GM12872 (cell line): ENCODE measurements at regions not wholly inside any gene's neighbourhood (a gene's known extent, or its start where the extent isn't known, plus 50 kb on each side); places are given as distances from the start of the nearest gene placed in this dataset.

ENCODE experiments used
- TF ChIP-seq, protein P1 (sequence below): IDR thresholded peaks from 3 replicates; pipeline ENCODE4 v1.5.1; 2011; ENCODE audit warnings: low read depth, mild to moderate bottlenecking, low read length, moderate library complexity; ENCODE audit not compliant: insufficient read depth

DNA sequence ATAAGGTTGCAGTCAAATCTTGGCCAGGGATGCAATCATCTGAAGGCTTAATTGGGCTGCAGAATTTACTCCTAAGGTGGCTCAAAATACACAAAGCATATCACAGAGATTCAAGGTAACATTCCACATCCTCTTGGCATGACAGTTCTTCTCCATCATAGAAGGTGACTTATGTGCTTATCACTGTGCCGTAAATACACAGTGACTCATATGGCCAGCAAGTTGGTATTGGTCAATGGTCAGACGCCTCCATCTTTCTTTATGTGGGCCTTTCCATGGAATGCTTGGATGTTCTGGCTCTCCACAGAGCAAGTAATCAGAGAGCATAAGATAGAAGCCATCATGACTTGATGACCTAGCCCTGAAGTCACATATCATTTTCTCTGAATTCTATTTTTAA is 168.8 kb upstream of the ST8SIA2 start:
- TF ChIP-seq, protein P1, sequence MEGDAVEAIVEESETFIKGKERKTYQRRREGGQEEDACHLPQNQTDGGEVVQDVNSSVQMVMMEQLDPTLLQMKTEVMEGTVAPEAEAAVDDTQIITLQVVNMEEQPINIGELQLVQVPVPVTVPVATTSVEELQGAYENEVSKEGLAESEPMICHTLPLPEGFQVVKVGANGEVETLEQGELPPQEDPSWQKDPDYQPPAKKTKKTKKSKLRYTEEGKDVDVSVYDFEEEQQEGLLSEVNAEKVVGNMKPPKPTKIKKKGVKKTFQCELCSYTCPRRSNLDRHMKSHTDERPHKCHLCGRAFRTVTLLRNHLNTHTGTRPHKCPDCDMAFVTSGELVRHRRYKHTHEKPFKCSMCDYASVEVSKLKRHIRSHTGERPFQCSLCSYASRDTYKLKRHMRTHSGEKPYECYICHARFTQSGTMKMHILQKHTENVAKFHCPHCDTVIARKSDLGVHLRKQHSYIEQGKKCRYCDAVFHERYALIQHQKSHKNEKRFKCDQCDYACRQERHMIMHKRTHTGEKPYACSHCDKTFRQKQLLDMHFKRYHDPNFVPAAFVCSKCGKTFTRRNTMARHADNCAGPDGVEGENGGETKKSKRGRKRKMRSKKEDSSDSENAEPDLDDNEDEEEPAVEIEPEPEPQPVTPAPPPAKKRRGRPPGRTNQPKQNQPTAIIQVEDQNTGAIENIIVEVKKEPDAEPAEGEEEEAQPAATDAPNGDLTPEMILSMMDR = no peak

DNA sequence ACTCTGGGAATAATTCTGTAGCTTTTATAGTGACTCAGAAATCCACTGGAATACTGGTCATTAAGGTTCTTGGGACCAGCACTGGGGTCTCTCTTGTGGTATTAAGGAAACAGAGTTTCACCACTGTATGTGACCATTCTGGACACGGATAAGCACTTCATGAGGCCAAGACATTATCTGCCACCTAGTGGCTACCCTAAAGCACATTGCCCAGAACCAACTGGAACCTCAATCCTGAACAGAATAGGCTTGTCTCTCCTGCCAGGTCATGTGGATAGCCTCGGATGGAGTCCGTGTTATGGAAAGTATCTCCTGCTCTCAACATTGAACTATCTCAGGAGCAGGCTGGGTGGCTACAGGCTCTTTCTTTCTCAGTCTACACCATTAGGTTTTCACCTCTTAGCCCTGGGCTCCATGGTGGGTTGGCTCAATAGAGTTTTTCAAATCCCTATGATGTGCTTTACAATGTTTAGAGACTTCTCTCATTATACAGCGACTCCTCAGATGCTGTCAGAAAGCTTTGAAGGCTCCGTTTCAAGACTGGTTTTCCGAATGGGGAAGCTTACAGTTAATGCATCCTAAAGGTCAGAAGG is 167.6 kb upstream of the ST8SIA2 start:
- TF ChIP-seq, protein P1 = peak; percentile 66

DNA sequence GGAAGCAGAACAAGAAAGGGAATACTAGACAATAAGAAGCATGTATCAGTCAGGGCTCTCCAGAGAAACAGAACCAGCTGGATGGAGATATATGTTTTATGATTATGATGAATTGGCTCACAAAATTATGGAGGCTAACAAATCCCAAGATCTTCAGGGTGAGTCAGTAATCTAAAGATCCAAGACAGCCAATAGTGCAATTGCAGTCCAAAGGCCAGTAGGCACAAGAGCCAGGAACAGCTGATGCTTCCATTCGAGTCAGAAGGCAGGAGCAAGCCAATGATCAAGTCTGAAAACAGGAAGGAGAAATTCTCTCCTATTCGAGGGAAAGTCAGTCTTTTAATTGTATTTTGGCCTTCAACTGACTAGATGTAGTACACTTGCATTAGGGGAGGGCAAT is 164.9 kb upstream of the ST8SIA2 start:
- TF ChIP-seq, protein P1 = no peak

DNA sequence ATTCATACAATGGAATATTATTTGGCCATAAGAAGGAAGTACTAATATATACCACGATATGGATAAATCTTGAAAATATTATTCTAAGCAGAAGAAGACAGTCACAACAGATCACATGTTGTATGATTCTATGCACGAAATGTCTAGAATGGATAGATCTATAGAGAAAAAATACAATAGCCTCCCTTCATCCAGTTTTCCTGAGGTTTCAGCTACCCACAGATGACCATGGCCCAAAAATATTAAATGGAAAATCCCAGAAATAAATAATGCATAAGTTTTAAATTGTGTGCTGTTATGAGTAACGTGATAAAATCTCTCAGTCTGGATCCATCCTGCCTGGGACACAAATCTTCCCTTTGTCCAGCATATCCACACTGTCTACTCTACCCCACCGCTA is 162.2 kb upstream of the ST8SIA2 start:
- TF ChIP-seq, protein P1 = no peak

DNA sequence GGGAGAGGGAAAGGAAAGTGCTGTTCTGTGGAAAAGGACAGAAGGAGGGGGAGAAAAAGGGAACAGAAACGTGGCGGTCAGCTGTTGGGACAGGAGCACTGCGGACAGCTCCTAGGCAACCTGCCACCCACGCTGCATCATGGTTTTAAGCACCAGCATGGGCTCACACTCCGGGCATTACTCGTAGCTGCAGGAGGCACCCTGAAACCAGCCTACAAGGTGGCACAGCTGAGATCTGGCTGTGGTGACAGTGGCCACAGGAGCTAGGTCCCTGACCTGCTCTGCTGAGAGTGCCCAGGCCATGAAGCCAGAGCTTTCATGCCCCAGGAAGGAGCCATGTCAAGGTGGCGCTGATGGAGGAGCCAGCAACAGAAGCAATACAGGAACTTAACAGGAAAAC is 161.4 kb upstream of the ST8SIA2 start:
- TF ChIP-seq, protein P1 = no peak

DNA sequence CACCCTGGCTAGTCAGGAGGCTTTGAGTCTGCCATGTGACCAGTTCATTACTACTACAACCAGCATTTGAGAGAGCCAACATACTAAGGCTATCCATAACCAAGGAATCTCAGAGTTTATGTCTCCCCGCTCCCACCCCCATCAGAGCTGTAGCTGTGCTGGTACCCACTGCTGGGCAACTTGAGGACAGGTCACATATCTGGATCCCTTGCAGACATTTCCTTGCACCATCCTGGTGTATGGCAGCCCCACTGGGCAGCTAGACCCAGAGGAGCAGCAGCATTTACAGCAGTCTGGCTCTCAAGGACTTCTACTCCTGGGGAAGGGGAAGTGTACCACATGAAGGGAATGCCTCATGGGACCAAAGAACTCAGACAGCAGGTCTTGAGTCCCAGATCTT is 160.8 kb upstream of the ST8SIA2 start:
- TF ChIP-seq, protein P1 = no peak

DNA sequence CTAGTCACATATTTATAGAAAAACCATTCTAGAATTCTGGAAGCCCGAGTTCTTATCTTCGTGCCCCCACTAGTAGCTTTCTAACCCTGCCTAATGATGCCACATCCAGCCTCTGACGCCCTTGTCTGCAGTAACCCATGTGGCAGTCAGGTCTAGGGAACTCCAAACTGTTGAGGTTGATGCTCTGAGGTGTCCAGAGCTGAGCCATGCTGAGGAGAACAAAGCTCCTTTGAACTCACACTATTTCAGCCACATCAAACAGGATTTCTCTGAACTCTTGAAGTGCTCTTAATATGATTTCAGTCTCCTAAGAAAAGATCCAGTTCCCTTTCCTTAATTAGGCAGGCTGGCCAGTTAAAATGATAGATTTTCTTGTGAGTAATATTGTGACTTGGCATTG is 150.5 kb upstream of the ST8SIA2 start:
- TF ChIP-seq, protein P1 = no peak
